GM06990 (cell line): ENCODE measurements at regions not wholly inside any gene's neighbourhood (a gene's known extent, or its start where the extent isn't known, plus 50 kb on each side); places are given as distances from the start of the nearest gene placed in this dataset.

Source experiments
- DNase-seq: peaks from one replicate; pipeline ENCODE4 v3.0.0-alpha.2; 2011; ENCODE audit not compliant: insufficient read length; ENCODE audit errors: extremely low read depth
- H3K27me3 ChIP-seq: replicated peaks from 2 replicates; pipeline ENCODE4 v1.6.0; 2011; ENCODE audit warnings: low read length; ENCODE audit not compliant: control insufficient read depth, insufficient read depth
- H3K36me3 ChIP-seq: 2 replicates; pipeline ENCODE4 v1.5.1; 2011; ENCODE audit warnings: low read length; ENCODE audit not compliant: control insufficient read depth, insufficient read depth
- H3K4me3 ChIP-seq: replicated peaks from 2 replicates; pipeline ENCODE4 v1.5.1; 2011; ENCODE audit warnings: low read depth, mild to moderate bottlenecking, control low read depth, low read length
- TF ChIP-seq, protein P1 (sequence below): IDR thresholded peaks from 2 replicates; pipeline ENCODE4 v1.5.1; 2011; ENCODE audit warnings: low read length, control low read depth, mild to moderate bottlenecking, inconsistent platforms; ENCODE audit not compliant: insufficient read depth, poor library complexity, severe bottlenecking

GRCh38 chr2:205905576-205905975 lies 180.4 kb downstream of the INO80D start:
- no peak for DNase-seq

DNA sequence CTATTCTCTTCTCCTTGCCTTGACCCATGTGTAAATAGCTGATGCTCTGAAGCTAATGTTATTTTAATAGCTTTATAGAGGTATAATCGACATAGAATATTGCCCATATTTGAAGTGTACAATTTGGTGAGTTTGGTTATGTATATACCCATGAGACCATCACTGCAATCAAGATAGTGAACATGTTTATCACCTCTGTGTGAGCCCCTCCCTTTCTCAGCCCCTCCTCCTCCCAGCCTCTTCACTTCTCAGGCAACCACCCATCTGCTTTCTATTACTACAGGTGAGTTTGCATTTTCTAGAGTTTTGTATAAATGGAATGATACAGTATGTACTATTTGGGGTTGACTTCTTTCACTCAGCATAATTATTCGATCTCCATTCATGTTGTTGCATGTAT lies 181.1 kb downstream of the INO80D start:
- Histone ChIP-seq H3K4me3 (no peak overlapping the region), H3K27me3 (no peaks in the 10 kb centered on the region; the same call in none of the 2 replicates), H3K36me3 (no peaks in the 10 kb centered on the region)
- TF ChIP-seq, protein P1, sequence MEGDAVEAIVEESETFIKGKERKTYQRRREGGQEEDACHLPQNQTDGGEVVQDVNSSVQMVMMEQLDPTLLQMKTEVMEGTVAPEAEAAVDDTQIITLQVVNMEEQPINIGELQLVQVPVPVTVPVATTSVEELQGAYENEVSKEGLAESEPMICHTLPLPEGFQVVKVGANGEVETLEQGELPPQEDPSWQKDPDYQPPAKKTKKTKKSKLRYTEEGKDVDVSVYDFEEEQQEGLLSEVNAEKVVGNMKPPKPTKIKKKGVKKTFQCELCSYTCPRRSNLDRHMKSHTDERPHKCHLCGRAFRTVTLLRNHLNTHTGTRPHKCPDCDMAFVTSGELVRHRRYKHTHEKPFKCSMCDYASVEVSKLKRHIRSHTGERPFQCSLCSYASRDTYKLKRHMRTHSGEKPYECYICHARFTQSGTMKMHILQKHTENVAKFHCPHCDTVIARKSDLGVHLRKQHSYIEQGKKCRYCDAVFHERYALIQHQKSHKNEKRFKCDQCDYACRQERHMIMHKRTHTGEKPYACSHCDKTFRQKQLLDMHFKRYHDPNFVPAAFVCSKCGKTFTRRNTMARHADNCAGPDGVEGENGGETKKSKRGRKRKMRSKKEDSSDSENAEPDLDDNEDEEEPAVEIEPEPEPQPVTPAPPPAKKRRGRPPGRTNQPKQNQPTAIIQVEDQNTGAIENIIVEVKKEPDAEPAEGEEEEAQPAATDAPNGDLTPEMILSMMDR: no peak
- DNase-seq: no peak

More at GRCh38 chr2:205905576-205905975, 180.4 kb downstream of the INO80D start:
- no peaks in the 10 kb centered on the region; the same call in none of the 2 replicates for H3K27me3 ChIP-seq
- H3K4me3 ChIP-seq: no peak overlapping the region
- TF ChIP-seq, protein P1: no peak
- H3K36me3 ChIP-seq: no peaks in the 10 kb centered on the region

DNA sequence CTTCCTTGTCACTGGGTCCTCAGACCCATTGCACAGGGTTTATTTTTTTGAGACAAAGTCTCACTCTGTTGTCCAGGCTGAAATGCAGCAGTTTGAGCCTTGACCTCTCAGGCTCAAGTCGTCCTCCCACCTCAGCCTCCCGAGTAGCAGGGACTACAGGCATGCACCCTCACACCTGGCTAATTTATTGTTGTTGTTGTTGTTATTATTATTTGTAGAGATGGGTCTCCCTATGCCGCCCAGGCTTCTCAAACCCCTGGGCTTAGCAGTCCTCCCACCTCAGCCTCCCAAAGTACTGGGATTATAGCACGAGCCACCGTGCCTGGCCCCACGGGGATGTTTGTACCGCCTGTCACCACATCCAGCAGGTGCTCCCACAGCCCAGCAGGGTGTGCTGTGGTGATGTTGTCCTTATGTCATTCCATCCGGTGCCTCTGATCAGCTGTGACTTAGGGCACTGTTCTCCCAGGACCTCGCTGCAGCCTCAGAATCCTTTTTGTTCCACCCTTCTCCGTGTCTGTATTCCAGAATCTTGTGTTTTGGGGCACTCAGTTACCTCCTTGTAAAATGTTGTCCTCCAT lies 182.3 kb downstream of the INO80D start:
- Histone ChIP-seq H3K36me3 (no peaks in the 10 kb centered on the region), H3K27me3 (no peaks in the 10 kb centered on the region; the same call in none of the 2 replicates), H3K4me3 (no peak overlapping the region)
- peak; percentile 7 for DNase-seq
- TF ChIP-seq, protein P1: peak; percentile 74

- no peaks in the 10 kb centered on the region for H3K36me3 ChIP-seq
- TF ChIP-seq, protein P1: no peak
- no peak for DNase-seq
- H3K4me3 ChIP-seq: no peak overlapping the region
- H3K27me3 ChIP-seq: no peaks in the 10 kb centered on the region; the same call in none of the 2 replicates
These were observed 183.1 kb downstream of the INO80D start for GRCh38 chr2:205902900-205903237.

GRCh38 chr2:205902041-205902899 lies 183.7 kb downstream of the INO80D start:
- Histone ChIP-seq H3K4me3 (no peak overlapping the region), H3K27me3 (no peaks in the 10 kb centered on the region; the same call in none of the 2 replicates), H3K36me3 (no peaks in the 10 kb centered on the region)
- TF ChIP-seq, protein P1: no peak
- DNase-seq: no peak
